Breast epithelium (tissue), 4 donors: ENCODE measurements at regions not wholly inside any gene's neighbourhood (a gene's known extent, or its start where the extent isn't known, plus 50 kb on each side); places are given as distances from the start of the nearest gene placed in this dataset.

Experiments used
- DNase-seq, 2 donors: peaks; one replicate each; pipeline ENCODE4 v3.0.0-alpha.2; 2019; ENCODE audit warnings: low spot score in 2 of 2
- H3K27ac ChIP-seq, 2 donors: fragments of 200-600 bp; sonication (generic) in 1 of 2; one replicate each; pipeline ENCODE4 v1.5.1; 2016 to 2019; ENCODE audit warnings: mild to moderate bottlenecking in 1 of 2
- H3K27me3 ChIP-seq, 2 donors: fragments of 200-600 bp; sonication (generic) in 1 of 2; one replicate each; pipeline versions ENCODE4 v1.5.1 to v1.6.0; 2017 to 2019; ENCODE audit warnings: control low read depth in 1 of 2, mild to moderate bottlenecking in 1 of 2
- H3K36me3 ChIP-seq: fragments of 200-600 bp; one replicate; pipeline ENCODE4 v1.5.1; 2019
- H3K4me1 ChIP-seq, 2 donors: fragments of 200-600 bp; sonication (generic); one replicate each; pipeline ENCODE4 v1.5.1; 2016 to 2019; ENCODE audit warnings: control low read depth in 1 of 2
- H3K4me3 ChIP-seq, 3 donors: fragments of 200-600 bp; sonication (generic); 1 replicate in 2 of 3; 2 replicates in 1 of 3; pipeline ENCODE4 v1.5.1; 2016 to 2019; ENCODE audit warnings: mild to moderate bottlenecking in 3 of 3, moderate library complexity in 2 of 3
- H3K9me3 ChIP-seq, 2 donors: fragments of 200-600 bp; sonication (generic) in 1 of 2; one replicate each; pipeline ENCODE4 v1.5.1; 2016 to 2019; ENCODE audit warnings: control low read depth in 1 of 2
- POLR2A ChIP-seq: fragments of 450-650 bp; IDR thresholded peaks from one replicate; pipeline ENCODE4 v1.6.1; 2016; ENCODE audit warnings: antibody characterized with exemption, mild to moderate bottlenecking, moderate library complexity
- POLR2AphosphoS5 ChIP-seq, 3 donors: sonication (generic); formaldehyde crosslinking; IDR thresholded peaks; one replicate each; pipeline ENCODE4 v1.6.1; 2017; ENCODE audit warnings: antibody characterized with exemption in 3 of 3
- intact Hi-C: fragments of 100-400 bp; cut with DNase I; formaldehyde crosslinking; loops from one replicate; pipeline ENCODE4 v1.15.1; 2023; ENCODE audit warnings: low total_unique reads
- TF ChIP-seq, protein P1 (sequence below), 3 donors: fragments of 450-650 bp; IDR thresholded peaks; one replicate each; pipeline ENCODE4 v1.5.1; 2016 to 2017; ENCODE audit warnings: antibody characterized with exemption in 3 of 3, mild to moderate bottlenecking in 3 of 3, moderate library complexity in 3 of 3

- no peaks in the 10 kb centered on the region for H3K4me1 ChIP-seq
- no peak overlapping the region for H3K4me3 ChIP-seq
- TF ChIP-seq POLR2A (no peak), POLR2AphosphoS5 (IDR thresholded peaks at IDR 0.05) (no peak)
- TF ChIP-seq, protein P1, sequence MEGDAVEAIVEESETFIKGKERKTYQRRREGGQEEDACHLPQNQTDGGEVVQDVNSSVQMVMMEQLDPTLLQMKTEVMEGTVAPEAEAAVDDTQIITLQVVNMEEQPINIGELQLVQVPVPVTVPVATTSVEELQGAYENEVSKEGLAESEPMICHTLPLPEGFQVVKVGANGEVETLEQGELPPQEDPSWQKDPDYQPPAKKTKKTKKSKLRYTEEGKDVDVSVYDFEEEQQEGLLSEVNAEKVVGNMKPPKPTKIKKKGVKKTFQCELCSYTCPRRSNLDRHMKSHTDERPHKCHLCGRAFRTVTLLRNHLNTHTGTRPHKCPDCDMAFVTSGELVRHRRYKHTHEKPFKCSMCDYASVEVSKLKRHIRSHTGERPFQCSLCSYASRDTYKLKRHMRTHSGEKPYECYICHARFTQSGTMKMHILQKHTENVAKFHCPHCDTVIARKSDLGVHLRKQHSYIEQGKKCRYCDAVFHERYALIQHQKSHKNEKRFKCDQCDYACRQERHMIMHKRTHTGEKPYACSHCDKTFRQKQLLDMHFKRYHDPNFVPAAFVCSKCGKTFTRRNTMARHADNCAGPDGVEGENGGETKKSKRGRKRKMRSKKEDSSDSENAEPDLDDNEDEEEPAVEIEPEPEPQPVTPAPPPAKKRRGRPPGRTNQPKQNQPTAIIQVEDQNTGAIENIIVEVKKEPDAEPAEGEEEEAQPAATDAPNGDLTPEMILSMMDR (IDR thresholded peaks at IDR 0.05) = no peak
- H3K27ac ChIP-seq = no peak overlapping the region
- no peaks in the 10 kb centered on the region for H3K9me3 ChIP-seq
- intact Hi-C loops = no loop called here
- H3K27me3 ChIP-seq = peaks cover 0 to 5% of the 10 kb centered on the region in 2 donors
- H3K36me3 ChIP-seq = no peaks in the 10 kb centered on the region
- no peak for DNase-seq
Measured at GRCh38 chr16:26598061-26598460, 468.7 kb upstream of the C16orf82 start.

DNA sequence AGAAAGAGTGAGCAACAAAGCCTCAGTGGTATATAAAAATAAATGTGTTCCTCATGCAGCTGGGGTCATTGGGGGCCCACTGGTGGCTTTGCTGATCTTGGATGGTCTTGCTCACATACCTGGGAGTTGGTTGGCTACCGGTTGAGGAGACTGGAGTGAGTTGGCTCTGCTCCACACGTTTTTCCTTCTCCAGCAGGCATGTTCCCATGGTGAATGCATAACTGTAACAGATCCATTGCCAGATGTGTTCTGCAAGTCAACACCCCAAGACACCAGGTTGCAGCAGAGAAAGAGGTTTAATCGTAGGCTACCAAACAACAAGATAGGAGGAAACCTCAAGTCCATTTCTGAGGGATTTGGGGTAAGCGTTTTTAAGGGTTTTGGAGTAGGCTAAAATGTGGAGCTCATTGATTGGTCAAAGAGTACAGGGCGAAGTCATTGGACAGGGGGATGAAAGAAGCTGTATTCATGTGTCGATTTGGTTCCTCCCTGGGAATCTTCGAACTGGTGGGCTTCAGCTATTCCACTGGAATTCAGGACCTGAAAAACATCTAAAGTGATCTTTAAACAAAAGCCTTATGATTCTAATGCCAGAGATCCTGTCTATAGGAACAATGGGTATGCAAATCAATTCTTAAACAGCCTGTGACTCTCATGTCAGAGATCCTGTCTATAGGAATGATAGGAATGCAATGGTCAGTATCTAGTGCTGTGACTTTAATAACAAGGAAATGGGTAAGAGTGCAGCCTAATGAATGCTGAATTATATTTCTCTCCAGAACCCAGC is 467.5 kb upstream of the C16orf82 start:
- Histone ChIP-seq H3K9me3 (no peaks in the 10 kb centered on the region), H3K27me3 (no peaks in the 10 kb centered on the region), H3K4me3 (no peak overlapping the region), H3K36me3 (no peaks in the 10 kb centered on the region), H3K27ac (peak overlapping the region in 1 of 2 donors; percentile 12), H3K4me1 (no peaks in the 10 kb centered on the region)
- intact Hi-C loops = no loop called here
- no peak for DNase-seq
- TF ChIP-seq POLR2A = no peak
- TF ChIP-seq POLR2AphosphoS5 (IDR thresholded peaks at IDR 0.05) = no peak
- TF ChIP-seq, protein P1 (IDR thresholded peaks at IDR 0.05) = no peak

- H3K27me3 ChIP-seq = no peaks in the 10 kb centered on the region
- H3K4me1 ChIP-seq = no peaks in the 10 kb centered on the region
- TF ChIP-seq, protein P1 (IDR thresholded peaks at IDR 0.05) = no peak
- TF ChIP-seq POLR2AphosphoS5 (IDR thresholded peaks at IDR 0.05) = no peak
- no peak for TF ChIP-seq POLR2A
Measured at GRCh38 chr16:26599785-26600104, 467.0 kb upstream of the C16orf82 start.

DNA sequence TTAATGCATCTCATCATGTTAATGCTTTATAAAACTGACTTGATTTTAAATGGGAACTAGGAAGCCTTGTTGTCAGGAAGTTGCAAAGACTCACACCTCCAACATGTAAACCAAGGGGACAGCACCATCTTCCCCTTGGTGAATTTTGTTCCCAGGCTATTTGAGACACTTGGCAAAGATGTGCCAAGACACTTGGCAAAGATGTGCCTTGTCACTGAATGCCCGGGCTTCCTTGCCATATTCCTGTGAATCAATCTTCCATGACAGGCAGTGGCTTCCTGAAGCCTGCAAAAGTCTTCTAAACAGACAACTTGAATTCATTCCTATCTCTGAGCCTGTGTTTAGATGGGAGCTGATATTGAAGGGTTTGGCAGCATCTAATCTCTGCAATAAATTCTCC is 465.4 kb upstream of the C16orf82 start:
- TF ChIP-seq, protein P1 (IDR thresholded peaks at IDR 0.05) = no peak
- no peak for TF ChIP-seq POLR2A
- no peak for TF ChIP-seq POLR2AphosphoS5 (IDR thresholded peaks at IDR 0.05)

More at GRCh38 chr16:26599785-26600104, 467.0 kb upstream of the C16orf82 start:
- no peaks in the 10 kb centered on the region for H3K36me3 ChIP-seq
- intact Hi-C loops = no loop called here
- DNase-seq = no peak
- H3K9me3 ChIP-seq = no peaks in the 10 kb centered on the region
- H3K27ac ChIP-seq = no peak overlapping the region
- no peak overlapping the region for H3K4me3 ChIP-seq

GRCh38 chr16:26605626-26606271 is 461.0 kb upstream of the C16orf82 start:
- H3K4me3 ChIP-seq = no peak overlapping the region
- no peaks in the 10 kb centered on the region for H3K9me3 ChIP-seq
- H3K4me1 ChIP-seq = no peaks in the 10 kb centered on the region
- intact Hi-C loops = no loop called here
- TF ChIP-seq POLR2A (no peak), POLR2AphosphoS5 (IDR thresholded peaks at IDR 0.05) (no peak)
- TF ChIP-seq, protein P1 (IDR thresholded peaks at IDR 0.05) = no peak
- H3K27me3 ChIP-seq = no peaks in the 10 kb centered on the region
- no peak for DNase-seq
- H3K36me3 ChIP-seq = no peaks in the 10 kb centered on the region
- no peak overlapping the region for H3K27ac ChIP-seq

More for the DNA sequence above, 465.4 kb upstream of the C16orf82 start:
- no peak for DNase-seq
- H3K4me1 ChIP-seq = no peaks in the 10 kb centered on the region
- no peaks in the 10 kb centered on the region for H3K36me3 ChIP-seq
- no peaks in the 10 kb centered on the region for H3K27me3 ChIP-seq
- no peak overlapping the region for H3K4me3 ChIP-seq
- H3K27ac ChIP-seq = no peak overlapping the region
- H3K9me3 ChIP-seq = no peaks in the 10 kb centered on the region
- intact Hi-C loops = no loop called here
